ENCODE measurements at regions not wholly inside any gene's neighbourhood (a gene's known extent, or its start where the extent isn't known, plus 50 kb on each side); places are given as distances from the start of the nearest gene placed in this dataset.

GRCh38 chr13:26839682-26840081 lies 79.1 kb upstream of the GPR12 start:
- no peak for DNase-seq
- Histone ChIP-seq H3K4me1 (no peaks in the 10 kb centered on the region), H3K4me3 (no peak overlapping the region), H3K27me3 (peaks cover 6% of the 10 kb centered on the region), H3K36me3 (no peaks in the 10 kb centered on the region), H3K27ac (no peak overlapping the region), H3K9me3 (no peaks in the 10 kb centered on the region)
- TF ChIP-seq EP300 (IDR thresholded peaks at IDR 0.05; ENCODE audit: low read depth) (no peak), POLR2AphosphoS5 (IDR thresholded peaks at IDR 0.05) (no peak), POLR2A (IDR thresholded peaks at IDR 0.05) (no peak)
- TF ChIP-seq, protein P1, sequence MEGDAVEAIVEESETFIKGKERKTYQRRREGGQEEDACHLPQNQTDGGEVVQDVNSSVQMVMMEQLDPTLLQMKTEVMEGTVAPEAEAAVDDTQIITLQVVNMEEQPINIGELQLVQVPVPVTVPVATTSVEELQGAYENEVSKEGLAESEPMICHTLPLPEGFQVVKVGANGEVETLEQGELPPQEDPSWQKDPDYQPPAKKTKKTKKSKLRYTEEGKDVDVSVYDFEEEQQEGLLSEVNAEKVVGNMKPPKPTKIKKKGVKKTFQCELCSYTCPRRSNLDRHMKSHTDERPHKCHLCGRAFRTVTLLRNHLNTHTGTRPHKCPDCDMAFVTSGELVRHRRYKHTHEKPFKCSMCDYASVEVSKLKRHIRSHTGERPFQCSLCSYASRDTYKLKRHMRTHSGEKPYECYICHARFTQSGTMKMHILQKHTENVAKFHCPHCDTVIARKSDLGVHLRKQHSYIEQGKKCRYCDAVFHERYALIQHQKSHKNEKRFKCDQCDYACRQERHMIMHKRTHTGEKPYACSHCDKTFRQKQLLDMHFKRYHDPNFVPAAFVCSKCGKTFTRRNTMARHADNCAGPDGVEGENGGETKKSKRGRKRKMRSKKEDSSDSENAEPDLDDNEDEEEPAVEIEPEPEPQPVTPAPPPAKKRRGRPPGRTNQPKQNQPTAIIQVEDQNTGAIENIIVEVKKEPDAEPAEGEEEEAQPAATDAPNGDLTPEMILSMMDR (IDR thresholded peaks at IDR 0.05), result no peak
- in situ Hi-C loops (cut with MboI; ENCODE audit: low pct_ligation_motif_present in 1 of 4, low pct_unique_long_range_greater_than_20kb in 1 of 4, low sequenced_read_pairs in 3 of 4), result no loop called here
- intact Hi-C loops (cut with DNase I; ENCODE audit: low total_unique reads), result no loop called here
- WGBS, 2 donors (ENCODE audit: low coverage in 1 of 2), result 38 to 44% methylated on average over 4 of the region's 4 CpGs

GRCh38 chr13:26838821-26839220 lies 78.2 kb upstream of the GPR12 start:
- WGBS, 2 donors (ENCODE audit: low coverage in 1 of 2), result 56 to 58% methylated on average over 1 to 2 of the region's 2 CpGs
- no peak for TF ChIP-seq POLR2A (IDR thresholded peaks at IDR 0.05)
- TF ChIP-seq, protein P1 (IDR thresholded peaks at IDR 0.05), result no peak
- TF ChIP-seq POLR2AphosphoS5 (IDR thresholded peaks at IDR 0.05), result no peak
- no peak for TF ChIP-seq EP300 (IDR thresholded peaks at IDR 0.05; ENCODE audit: low read depth)
- in situ Hi-C loops (cut with MboI; ENCODE audit: low pct_ligation_motif_present in 1 of 4, low pct_unique_long_range_greater_than_20kb in 1 of 4, low sequenced_read_pairs in 3 of 4) (no loop called here), intact Hi-C loops (cut with DNase I; ENCODE audit: low total_unique reads) (no loop called here)
- Histone ChIP-seq H3K4me3 (no peak overlapping the region), H3K27me3 (peaks cover 6% of the 10 kb centered on the region), H3K4me1 (no peaks in the 10 kb centered on the region), H3K36me3 (no peaks in the 10 kb centered on the region), H3K27ac (no peak overlapping the region), H3K9me3 (no peaks in the 10 kb centered on the region)
- no peak for DNase-seq

- intact Hi-C loops (cut with DNase I; ENCODE audit: low total_unique reads) (no loop called here), in situ Hi-C loops (cut with MboI; ENCODE audit: low pct_ligation_motif_present in 1 of 4, low pct_unique_long_range_greater_than_20kb in 1 of 4, low sequenced_read_pairs in 3 of 4) (no loop called here)
- no peak overlapping the region for H3K4me3 ChIP-seq
- no peaks in the 10 kb centered on the region for H3K9me3 ChIP-seq
- no peaks in the 10 kb centered on the region for H3K36me3 ChIP-seq
- H3K4me1 ChIP-seq, result no peaks in the 10 kb centered on the region
- 49 to 56% methylated on average over 5 to 6 of the region's 6 CpGs for WGBS, 2 donors (ENCODE audit: low coverage in 1 of 2)
- H3K27ac ChIP-seq, result no peak overlapping the region
- TF ChIP-seq, protein P1 (IDR thresholded peaks at IDR 0.05), result no peak
- TF ChIP-seq POLR2A (IDR thresholded peaks at IDR 0.05), result no peak
- no peak for TF ChIP-seq POLR2AphosphoS5 (IDR thresholded peaks at IDR 0.05)
- no peak for TF ChIP-seq EP300 (IDR thresholded peaks at IDR 0.05; ENCODE audit: low read depth)
- no peak for DNase-seq
- H3K27me3 ChIP-seq, result peaks cover 6% of the 10 kb centered on the region
These were observed 77.4 kb upstream of the GPR12 start for GRCh38 chr13:26837997-26838396.

GRCh38 chr13:26837102-26837501 lies 76.5 kb upstream of the GPR12 start:
- H3K4me1 ChIP-seq, result no peaks in the 10 kb centered on the region
- no peaks in the 10 kb centered on the region for H3K36me3 ChIP-seq
- peaks cover 6% of the 10 kb centered on the region for H3K27me3 ChIP-seq
- H3K4me3 ChIP-seq, result no peak overlapping the region
- intact Hi-C loops (cut with DNase I; ENCODE audit: low total_unique reads), result no loop called here
- DNase-seq, result no peak
- H3K27ac ChIP-seq, result no peak overlapping the region
- TF ChIP-seq EP300 (IDR thresholded peaks at IDR 0.05; ENCODE audit: low read depth), result no peak
- no peak for TF ChIP-seq POLR2AphosphoS5 (IDR thresholded peaks at IDR 0.05)
- TF ChIP-seq POLR2A (IDR thresholded peaks at IDR 0.05), result no peak
- TF ChIP-seq, protein P1 (IDR thresholded peaks at IDR 0.05), result no peak
- no peaks in the 10 kb centered on the region for H3K9me3 ChIP-seq
- 81% methylated on average over 3 of the region's 3 CpGs; no CpG with 5 or more reads in 1 of the 2 donors for WGBS, 2 donors (ENCODE audit: low coverage in 1 of 2)
- in situ Hi-C loops (cut with MboI; ENCODE audit: low pct_ligation_motif_present in 1 of 4, low pct_unique_long_range_greater_than_20kb in 1 of 4, low sequenced_read_pairs in 3 of 4), result no loop called here

Data from transverse colon (tissue), 4 donors.